GM10266 (cell line): ENCODE measurements at regions not wholly inside any gene's neighbourhood (a gene's known extent, or its start where the extent isn't known, plus 50 kb on each side); places are given as distances from the start of the nearest gene placed in this dataset.

Experiments
- DNase-seq: peaks from one replicate; pipeline ENCODE4 v3.0.0; 2012; ENCODE audit errors: extremely low spot score
- CTCF ChIP-seq: IDR thresholded peaks from 2 replicates; pipeline ENCODE4 v1.5.1; 2012; ENCODE audit warnings: mild to moderate bottlenecking, low read depth; ENCODE audit not compliant: control insufficient read depth, insufficient read depth; ENCODE audit errors: missing control alignments

GRCh38 chr5:68435611-68436010 is 220.1 kb downstream of the PIK3R1 start:
- DNase-seq = no peak
- TF ChIP-seq CTCF = no peak

GRCh38 chr5:68436686-68437520 is 221.3 kb downstream of the PIK3R1 start:
- TF ChIP-seq CTCF = no peak

GRCh38 chr5:68438876-68439275 is 223.3 kb downstream of the PIK3R1 start:
- no peak for DNase-seq
- no peak for TF ChIP-seq CTCF

More at GRCh38 chr5:68436686-68437520, 221.3 kb downstream of the PIK3R1 start:
- no peak for DNase-seq

- DNase-seq = no peak
- no peak for TF ChIP-seq CTCF
These were observed 224.7 kb downstream of the PIK3R1 start for GRCh38 chr5:68440245-68440644.

- no peak for TF ChIP-seq CTCF
- no peak for DNase-seq
These were observed 225.1 kb downstream of the PIK3R1 start for GRCh38 chr5:68440651-68441050.

- no peak for DNase-seq
- TF ChIP-seq CTCF = no peak
These were observed 225.9 kb downstream of the PIK3R1 start for GRCh38 chr5:68441309-68442073.

- TF ChIP-seq CTCF = no peak
- DNase-seq = no peak
These were observed 227.5 kb downstream of the PIK3R1 start for GRCh38 chr5:68443091-68443490.
